AG04449 (cell line): ENCODE measurements at regions not wholly inside any gene's neighbourhood (a gene's known extent, or its start where the extent isn't known, plus 50 kb on each side); places are given as distances from the start of the nearest gene placed in this dataset.
"Not testable (repeated sequence)": the region's sequence is repeated elsewhere in the genome, so short reads cannot be mapped to it uniquely, and the experiment has no call there.

ENCODE experiments used
- CTCF ChIA-PET: fragments of 350-600 bp; formaldehyde crosslinking; extraction: SDS; loops from one replicate; lab custom pipeline; 2021; ENCODE audit warnings: antibody characterized with exemption; lab: Yijun Ruan, JAX
- POLR2A ChIA-PET: fragments of 400-600, 350-600 bp; formaldehyde crosslinking; extraction: SDS; loops from one replicate; lab custom pipeline; 2020; ENCODE audit warnings: antibody characterized with exemption, inconsistent platforms; lab: Yijun Ruan, JAX
- DNase-seq: peaks from one replicate; pipeline ENCODE4 v3.0.0-alpha.2; 2010; ENCODE audit warnings: low read depth, low spot score
- H3K4me3 ChIP-seq: 2 replicates; pipeline ENCODE4 v1.5.1; 2011; ENCODE audit warnings: low read depth, mild to moderate bottlenecking, control low read depth, low read length
- CTCF ChIP-seq: IDR thresholded peaks from one replicate; pipeline ENCODE4 v1.5.1; 2011; ENCODE audit warnings: mild to moderate bottlenecking, moderate library complexity, low read length, control low read depth, inconsistent platforms; ENCODE audit not compliant: insufficient read depth; ENCODE audit errors: missing control alignments

GRCh38 chr11:66789097-66789890, 53.9 kb upstream of the RCE1 start:
- DNase-seq, result no peak
- ChIA-PET CTCF (interaction anchor here (1.3 kb wide), 1 partner anchor 9 kb away, joined by 3 read pairs; no protein-coding TSS in a partner anchor), POLR2A (no interaction called here)
- TF ChIP-seq CTCF, result no peak
- no peak overlapping the region for H3K4me3 ChIP-seq

GRCh38 chr11:66787934-66788758, 55.1 kb upstream of the RCE1 start:
- POLR2A ChIA-PET, result no interaction called here
- TF ChIP-seq CTCF, result no peak
- H3K4me3 ChIP-seq, result no peak overlapping the region
- CTCF ChIA-PET, result interaction anchor here (1.3 kb wide), 1 partner anchor 11 kb away, joined by 3 read pairs; no protein-coding TSS in a partner anchor
- no peak for DNase-seq

- DNase-seq, result no peak
- no peak for TF ChIP-seq CTCF
- no peak overlapping the region for H3K4me3 ChIP-seq
- CTCF ChIA-PET, result no interaction called here
- POLR2A ChIA-PET, result no interaction called here
Observed at GRCh38 chr11:66784575-66784974, 55.6 kb upstream of the SPTBN2 start.

- no peak for DNase-seq
- H3K4me3 ChIP-seq, result no peak overlapping the region
- POLR2A ChIA-PET, result no interaction called here
- no peak for TF ChIP-seq CTCF
- CTCF ChIA-PET, result no interaction called here
Observed at GRCh38 chr11:66782726-66783125, 53.7 kb upstream of the SPTBN2 start.

- POLR2A ChIA-PET, DNase-seq, H3K4me3 ChIP-seq: not testable (repeated sequence)
- CTCF ChIA-PET, result interaction anchor here (0.8 kb wide), 1 partner anchor 55 kb away, joined by 3 read pairs; no protein-coding TSS in a partner anchor
Observed at GRCh38 chr11:66779651-66780050, 50.6 kb upstream of the SPTBN2 start.
